ENCODE measurements at regions not wholly inside any gene's neighbourhood (a gene's known extent, or its start where the extent isn't known, plus 50 kb on each side); places are given as distances from the start of the nearest gene placed in this dataset.

GRCh38 chr6:170029416-170030283, 261.2 kb downstream of the DLL1 start:
- TF ChIP-seq SUZ12 (IDR thresholded peaks at IDR 0.05; ENCODE audit: extremely low read depth, insufficient read depth, insufficient read length) (no peak), YY1 (IDR thresholded peaks at IDR 0.05; ENCODE audit: insufficient read depth, insufficient read length) (no peak), ZNF274 (IDR thresholded peaks at IDR 0.05; ENCODE audit: low read depth, low read length) (no peak)

Measured in NT2/D1 (cell line).